ENCODE measurements at regions not wholly inside any gene's neighbourhood (a gene's known extent, or its start where the extent isn't known, plus 50 kb on each side); places are given as distances from the start of the nearest gene placed in this dataset.

- TF ChIP-seq POLR2AphosphoS5 (IDR thresholded peaks at IDR 0.05; ENCODE audit: low read depth, low read length) (no peak), POLR2A (IDR thresholded peaks at IDR 0.05; ENCODE audit: low read depth, low read length) (no peak)
Measured at GRCh38 chr21:15363921-15364320, 299.1 kb upstream of the NRIP1 start.

Data from GM12892 (cell line).